GM23338 (cell line): ENCODE measurements at regions not wholly inside any gene's neighbourhood (a gene's known extent, or its start where the extent isn't known, plus 50 kb on each side); places are given as distances from the start of the nearest gene placed in this dataset.

Experiments used
- ATAC-seq: fragments of 200-7000 bp; cut with Tn5 transposase; 3 replicates; pipeline ENCODE4 v1.9.1; 2020
- DNase-seq: peaks from one replicate; pipeline ENCODE4 v3.0.0-alpha.2; 2015; ENCODE audit warnings: low spot score
- H2AFZ ChIP-seq: fragments of 200-600 bp; sonication (generic); 2 replicates; pipeline ENCODE4 v1.8.0; 2016; ENCODE audit warnings: antibody characterized with exemption, mild to moderate bottlenecking, moderate library complexity
- H3F3A ChIP-seq: fragments of 200-600 bp; sonication (generic); replicated peaks from 2 replicates; pipeline ENCODE4 v1.8.0; 2017; ENCODE audit warnings: antibody characterized with exemption, mixed run types, low read depth
- H3K27ac ChIP-seq: fragments of 200-600 bp; sonication (generic); 2 replicates; pipeline ENCODE4 v1.6.1; 2016; ENCODE audit warnings: low read depth
- H3K27me3 ChIP-seq: fragments of 200-600 bp; sonication (generic); 2 replicates; pipeline ENCODE4 v1.8.0; 2016; ENCODE audit warnings: mild to moderate bottlenecking, mixed run types, moderate library complexity; ENCODE audit not compliant: insufficient read depth
- H3K36me3 ChIP-seq: fragments of 200-600 bp; sonication (generic); 2 replicates; pipeline ENCODE4 v1.8.0; 2016; ENCODE audit warnings: mild to moderate bottlenecking; ENCODE audit not compliant: insufficient read depth
- H3K4me1 ChIP-seq: fragments of 200-600 bp; sonication (generic); 2 replicates; pipeline ENCODE4 v1.8.0; 2016; ENCODE audit warnings: mild to moderate bottlenecking, moderate library complexity; ENCODE audit not compliant: insufficient read depth
- H3K4me2 ChIP-seq: fragments of 200-600 bp; sonication (generic); 2 replicates; pipeline ENCODE4 v1.7.1; 2017; ENCODE audit warnings: mixed run types
- H3K4me3 ChIP-seq: fragments of 200-600 bp; sonication (generic); 2 replicates; pipeline ENCODE4 v1.6.1; 2016; ENCODE audit warnings: mixed run types
- H3K79me2 ChIP-seq: fragments of 200-600 bp; sonication (generic); replicated peaks from 2 replicates; pipeline ENCODE4 v1.8.0; 2017; ENCODE audit warnings: mild to moderate bottlenecking; ENCODE audit not compliant: insufficient read depth
- H3K9me2 ChIP-seq: fragments of 200-600 bp; sonication (generic); 2 replicates; pipeline ENCODE4 v1.8.0; 2017; ENCODE audit not compliant: insufficient read depth
- H4K20me1 ChIP-seq: fragments of 200-600 bp; sonication (generic); replicated peaks from 2 replicates; pipeline ENCODE4 v1.8.0; 2017; ENCODE audit warnings: mild to moderate bottlenecking; ENCODE audit not compliant: insufficient read depth
- H3K27ac Mint-ChIP-seq: 2 replicates; pipeline ENCODE4 v1.8.0; 2020; ENCODE audit warnings: inconsistent platforms, mild to moderate bottlenecking, moderate library complexity, mixed read lengths
- H3K27me3 Mint-ChIP-seq: 3 replicates; pipeline ENCODE4 v1.8.0; 2022; ENCODE audit warnings: low read depth, mild to moderate bottlenecking, moderate library complexity, mixed read lengths, inconsistent platforms; ENCODE audit not compliant: insufficient read depth, poor library complexity
- H3K36me3 Mint-ChIP-seq: 3 replicates; pipeline ENCODE4 v1.8.0; 2021; ENCODE audit warnings: low read depth, mild to moderate bottlenecking, inconsistent platforms, moderate library complexity, mixed read lengths
- H3K4me1 Mint-ChIP-seq: 3 replicates; pipeline ENCODE4 v1.8.0; 2020; ENCODE audit warnings: mild to moderate bottlenecking, inconsistent platforms, mixed read lengths
- H3K4me3 Mint-ChIP-seq: 3 replicates; pipeline ENCODE4 v1.8.0; 2021; ENCODE audit warnings: moderate library complexity, mild to moderate bottlenecking, inconsistent platforms, mixed read lengths
- H3K9me3 Mint-ChIP-seq: 3 replicates; pipeline ENCODE4 v1.8.0; 2020; ENCODE audit warnings: moderate library complexity, mild to moderate bottlenecking, inconsistent platforms, mixed read lengths
- CTCF ChIP-seq, 2 experiments: fragments of 200-600 bp in 1 of 2; sonication (generic) in 1 of 2; conservative IDR thresholded peaks; 2 replicates each; pipeline versions ENCODE4 v1.5.1 to v1.6.1; 2016 to 2017; ENCODE audit warnings: antibody characterized with exemption in 2 of 2, low read depth in 2 of 2, mild to moderate bottlenecking in 2 of 2, moderate library complexity in 1 of 2
- ETS1 ChIP-seq: IDR thresholded peaks from 2 replicates; pipeline ENCODE4 v1.6.1; 2016; ENCODE audit warnings: antibody characterized with exemption
- EZH2 ChIP-seq: fragments of 200-600 bp; sonication (generic); IDR thresholded peaks from one replicate; pipeline ENCODE4 v1.8.0; 2017; ENCODE audit warnings: antibody characterized with exemption, mild to moderate bottlenecking, low read depth; ENCODE audit not compliant: unreplicated experiment
- JUNB ChIP-seq: IDR thresholded peaks from one replicate; pipeline ENCODE4 v1.6.1; 2016; ENCODE audit warnings: antibody characterized with exemption; ENCODE audit not compliant: unreplicated experiment
- NANOG ChIP-seq: IDR thresholded peaks from 2 replicates; pipeline ENCODE4 v1.6.1; 2016; ENCODE audit warnings: antibody characterized with exemption, borderline replicate concordance
- REST ChIP-seq: IDR thresholded peaks from one replicate; pipeline ENCODE4 v1.6.1; 2018; ENCODE audit warnings: antibody characterized with exemption; ENCODE audit not compliant: unreplicated experiment
- ZNF331 ChIP-seq: fragments of 250-450 bp; sonication (Bioruptor Pico); IDR thresholded peaks from 2 replicates; pipeline ENCODE4 v1.5.0; 2020; ENCODE audit warnings: low read depth, mild to moderate bottlenecking, moderate library complexity

GRCh38 chr16:26614237-26614841 is 452.4 kb upstream of the C16orf82 start:
- Histone ChIP-seq H3K27ac (no peak overlapping the region), H3K4me1 (no peaks in the 10 kb centered on the region), H3K79me2 (no peaks in the 10 kb centered on the region), H4K20me1 (no peaks in the 10 kb centered on the region), H3K4me2 (no peak overlapping the region), H2AFZ (peak overlapping the region; percentile 23; the same call in 1 of the 2 replicates), H3K9me2 (no peaks in the 10 kb centered on the region), H3K36me3 (no peaks in the 10 kb centered on the region), H3K4me3 (no peak overlapping the region), H3K27me3 (no peaks in the 10 kb centered on the region), H3F3A (no peaks in the 10 kb centered on the region)
- peak; percentile 2 for DNase-seq
- H3K4me1 Mint-ChIP-seq = peaks cover 6% of the 10 kb centered on the region; the same call in 2 of the 3 replicates
- no peak for ATAC-seq
- H3K4me3 Mint-ChIP-seq = no peak overlapping the region
- H3K27ac Mint-ChIP-seq = no peak overlapping the region; the same call in 1 of the 2 replicates
- peaks cover 2% of the 10 kb centered on the region for H3K27me3 Mint-ChIP-seq
- H3K9me3 Mint-ChIP-seq = peaks cover 77% of the 10 kb centered on the region
- no peak for TF ChIP-seq CTCF (conservative IDR thresholded peaks at IDR 0.05; ENCODE audit: low read depth in 2 of 2)
- TF ChIP-seq REST = no peak
- TF ChIP-seq EZH2 = no peak
- no peak for TF ChIP-seq NANOG
- no peak for TF ChIP-seq JUNB
- no peak for TF ChIP-seq ETS1
- H3K36me3 Mint-ChIP-seq = peaks cover 16% of the 10 kb centered on the region; the same call in 1 of the 3 replicates

GRCh38 chr16:26623442-26623841 is 443.3 kb upstream of the C16orf82 start:
- ATAC-seq (no peak), DNase-seq (no peak)
- Histone ChIP-seq H4K20me1 (no peaks in the 10 kb centered on the region), H3K79me2 (no peaks in the 10 kb centered on the region), H3F3A (no peaks in the 10 kb centered on the region), H3K27me3 (no peaks in the 10 kb centered on the region), H3K36me3 (peaks cover 5% of the 10 kb centered on the region; the same call in 1 of the 2 replicates), H3K4me2 (no peak overlapping the region), H3K4me1 (no peaks in the 10 kb centered on the region), H3K27ac (no peak overlapping the region), H3K9me2 (no peaks in the 10 kb centered on the region), H3K4me3 (no peak overlapping the region), H2AFZ (no peak overlapping the region)
- H3K27me3 Mint-ChIP-seq = peaks cover 4% of the 10 kb centered on the region
- peaks cover 23% of the 10 kb centered on the region; the same call in 2 of the 3 replicates for H3K36me3 Mint-ChIP-seq
- H3K4me3 Mint-ChIP-seq = no peak overlapping the region
- no peak overlapping the region for H3K27ac Mint-ChIP-seq
- H3K4me1 Mint-ChIP-seq = peaks cover 4% of the 10 kb centered on the region; the same call in 2 of the 3 replicates
- H3K9me3 Mint-ChIP-seq = peaks cover 88% of the 10 kb centered on the region
- TF ChIP-seq JUNB (no peak), ZNF331 (CRISPR knock-in tag) (no peak), EZH2 (no peak), REST (no peak)
